ENCODE measurements at regions not wholly inside any gene's neighbourhood (a gene's known extent, or its start where the extent isn't known, plus 50 kb on each side); places are given as distances from the start of the nearest gene placed in this dataset.

DNA sequence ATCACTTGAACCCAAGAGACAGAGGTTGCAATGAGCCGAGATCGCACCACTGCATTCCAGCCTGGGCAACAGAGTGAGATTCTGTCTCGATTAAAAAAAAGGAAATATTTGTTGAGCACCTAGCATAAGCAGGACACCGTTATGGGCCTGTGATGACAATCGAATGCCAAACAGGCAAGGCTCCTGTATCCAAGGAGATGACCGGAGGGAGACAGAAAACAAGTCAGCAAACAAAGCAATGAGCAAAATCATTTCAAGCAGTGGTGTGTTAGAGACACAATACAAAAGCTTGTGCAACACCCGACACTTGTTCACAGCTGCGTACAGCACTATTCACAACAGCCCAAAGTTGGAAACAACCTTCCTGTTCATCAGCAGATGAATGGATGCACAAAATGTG is 87.1 kb upstream of the CPEB4 start:
- no peak for TF ChIP-seq POLR2A (IDR thresholded peaks at IDR 0.05)
- TF ChIP-seq, protein P1, sequence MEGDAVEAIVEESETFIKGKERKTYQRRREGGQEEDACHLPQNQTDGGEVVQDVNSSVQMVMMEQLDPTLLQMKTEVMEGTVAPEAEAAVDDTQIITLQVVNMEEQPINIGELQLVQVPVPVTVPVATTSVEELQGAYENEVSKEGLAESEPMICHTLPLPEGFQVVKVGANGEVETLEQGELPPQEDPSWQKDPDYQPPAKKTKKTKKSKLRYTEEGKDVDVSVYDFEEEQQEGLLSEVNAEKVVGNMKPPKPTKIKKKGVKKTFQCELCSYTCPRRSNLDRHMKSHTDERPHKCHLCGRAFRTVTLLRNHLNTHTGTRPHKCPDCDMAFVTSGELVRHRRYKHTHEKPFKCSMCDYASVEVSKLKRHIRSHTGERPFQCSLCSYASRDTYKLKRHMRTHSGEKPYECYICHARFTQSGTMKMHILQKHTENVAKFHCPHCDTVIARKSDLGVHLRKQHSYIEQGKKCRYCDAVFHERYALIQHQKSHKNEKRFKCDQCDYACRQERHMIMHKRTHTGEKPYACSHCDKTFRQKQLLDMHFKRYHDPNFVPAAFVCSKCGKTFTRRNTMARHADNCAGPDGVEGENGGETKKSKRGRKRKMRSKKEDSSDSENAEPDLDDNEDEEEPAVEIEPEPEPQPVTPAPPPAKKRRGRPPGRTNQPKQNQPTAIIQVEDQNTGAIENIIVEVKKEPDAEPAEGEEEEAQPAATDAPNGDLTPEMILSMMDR (IDR thresholded peaks at IDR 0.05): no peak
- TF ChIP-seq POLR2AphosphoS5 (IDR thresholded peaks at IDR 0.05): no peak
- TF ChIP-seq EP300 (IDR thresholded peaks at IDR 0.05): no peak
- no peak for ATAC-seq (ENCODE audit: low FRiP score in 2 of 2)
- H3K27me3 ChIP-seq: no peaks in the 10 kb centered on the region
- H3K27ac ChIP-seq: no peak overlapping the region
- no peaks in the 10 kb centered on the region for H3K36me3 ChIP-seq
- no peaks in the 10 kb centered on the region for H3K9me3 ChIP-seq
- H3K4me3 ChIP-seq: no peak overlapping the region
- WGBS, 2 donors: 91% methylated on average over 8 of the region's 8 CpGs
- peaks cover 0 to 9% (median 3%) of the 10 kb centered on the region in 4 donors for H3K4me1 ChIP-seq
- no peak for DNase-seq

DNA sequence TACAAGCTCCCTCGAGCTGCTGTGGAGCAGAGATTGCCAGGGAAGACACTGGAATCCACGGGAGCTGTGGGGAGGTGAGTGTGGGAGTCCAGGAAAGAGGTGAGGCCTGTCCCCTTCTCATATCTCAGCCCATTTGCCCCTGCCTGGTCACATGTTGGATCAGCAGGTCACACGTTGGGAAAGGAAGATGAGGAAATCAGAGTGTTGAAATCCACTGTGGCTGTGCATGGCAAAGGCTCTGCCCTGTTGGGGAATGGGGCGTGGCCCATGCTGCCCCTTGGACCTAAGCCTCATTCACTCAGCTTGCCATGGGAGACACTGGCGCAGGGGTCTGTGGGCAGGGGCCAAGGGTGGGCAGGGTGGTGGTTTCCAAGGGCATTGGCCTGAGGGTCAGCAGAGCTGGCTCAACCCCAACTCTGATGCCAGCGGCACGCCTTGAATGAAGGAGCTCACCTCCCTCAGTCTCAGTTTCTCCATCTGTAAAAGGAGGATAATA is 85.4 kb upstream of the CPEB4 start:
- Histone ChIP-seq H3K27me3 (no peaks in the 10 kb centered on the region), H3K4me1 (peaks cover 0 to 9% (median 3%) of the 10 kb centered on the region in 4 donors), H3K36me3 (no peaks in the 10 kb centered on the region), H3K27ac (peak overlapping the region in 2 of 4 donors; percentile 49 to 71), H3K9me3 (no peaks in the 10 kb centered on the region), H3K4me3 (no peak overlapping the region)
- TF ChIP-seq POLR2AphosphoS5 (IDR thresholded peaks at IDR 0.05): peak; percentile 86 to 92
- TF ChIP-seq POLR2A (IDR thresholded peaks at IDR 0.05): no peak
- TF ChIP-seq EP300 (IDR thresholded peaks at IDR 0.05): peak in 1 of 4 donors; percentile 86
- TF ChIP-seq, protein P1 (IDR thresholded peaks at IDR 0.05): no peak
- ATAC-seq (ENCODE audit: low FRiP score in 2 of 2) (peak; percentile 71 to 81), DNase-seq (peak in 1 of 2 donors; percentile 91)
- WGBS, 2 donors: 51 to 57% methylated on average over 7 of the region's 7 CpGs

DNA sequence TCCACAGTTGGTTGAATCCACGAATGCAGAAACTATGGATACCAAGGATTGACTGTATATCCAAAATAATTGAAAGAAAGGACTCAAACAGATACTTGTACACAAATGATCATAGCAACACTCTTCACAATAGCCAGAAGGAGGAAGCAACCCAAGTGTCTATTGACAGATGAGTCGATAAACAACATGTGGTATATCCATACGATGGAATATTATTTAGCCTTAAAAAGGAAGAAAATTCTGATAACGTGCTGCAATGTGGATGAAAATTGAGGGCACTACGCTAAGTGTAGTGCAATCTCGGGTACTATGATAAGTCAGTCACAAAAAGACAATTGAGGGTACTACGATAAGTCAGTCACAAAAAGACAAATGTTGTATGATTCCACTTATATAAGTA is 83.6 kb upstream of the CPEB4 start:
- H3K36me3 ChIP-seq: no peaks in the 10 kb centered on the region
- no peaks in the 10 kb centered on the region for H3K9me3 ChIP-seq
- ATAC-seq (ENCODE audit: low FRiP score in 2 of 2): no peak
- no peaks in the 10 kb centered on the region for H3K27me3 ChIP-seq
- DNase-seq: no peak
- H3K4me3 ChIP-seq: no peak overlapping the region
- 82 to 88% methylated on average over 7 of the region's 7 CpGs for WGBS, 2 donors
- H3K27ac ChIP-seq: no peak overlapping the region
- TF ChIP-seq, protein P1 (IDR thresholded peaks at IDR 0.05): no peak
- peaks cover 0 to 9% (median 5%) of the 10 kb centered on the region in 4 donors for H3K4me1 ChIP-seq

DNA sequence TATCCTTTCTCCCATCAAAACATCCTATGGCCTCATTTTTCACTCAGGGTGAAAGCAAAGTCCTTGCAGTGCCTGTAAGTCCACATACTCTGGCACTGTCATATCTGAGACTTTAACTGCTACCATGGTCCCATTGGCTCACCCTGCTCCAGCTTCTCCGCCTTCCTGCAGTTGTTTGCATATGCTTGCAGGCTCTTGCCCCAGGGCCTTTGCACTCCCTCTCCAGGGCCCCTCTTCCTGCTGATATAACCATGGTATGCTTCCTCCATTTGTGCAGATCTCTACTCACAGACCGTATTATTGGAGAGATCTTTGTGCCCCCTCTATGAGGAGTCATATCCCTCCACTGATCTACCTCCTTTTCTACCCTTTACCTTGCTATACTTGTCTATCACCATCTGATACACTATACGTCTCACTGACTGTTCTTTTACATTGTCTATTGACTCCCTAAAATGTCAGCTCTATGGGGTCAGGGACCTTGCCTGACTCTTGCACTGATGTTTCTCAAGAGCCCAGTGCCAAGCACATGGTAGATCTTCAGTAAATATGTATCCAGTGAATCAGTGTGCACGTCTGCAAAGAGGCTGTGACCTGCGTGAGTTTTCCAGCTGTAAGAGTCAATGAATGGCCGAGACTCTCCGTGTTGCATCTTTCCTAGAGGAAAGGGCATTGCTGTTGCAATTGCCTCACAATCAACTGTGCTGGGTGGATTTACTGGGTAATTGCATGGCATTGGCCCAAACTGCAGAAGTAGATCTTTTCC is 81.7 kb upstream of the CPEB4 start:
- Histone ChIP-seq H3K27me3 (no peaks in the 10 kb centered on the region), H3K27ac (peak overlapping the region in 1 of 4 donors; percentile 30), H3K4me3 (no peak overlapping the region), H3K4me1 (peaks cover 0 to 9% (median 5%) of the 10 kb centered on the region in 4 donors), H3K36me3 (no peaks in the 10 kb centered on the region), H3K9me3 (no peaks in the 10 kb centered on the region)
- TF ChIP-seq EP300 (IDR thresholded peaks at IDR 0.05) (peak in 1 of 4 donors; percentile 22), POLR2A (IDR thresholded peaks at IDR 0.05) (no peak)
- ATAC-seq (ENCODE audit: low FRiP score in 2 of 2) (no peak), DNase-seq (no peak)
- 77 to 80% methylated on average over 7 of the region's 7 CpGs for WGBS, 2 donors

DNA sequence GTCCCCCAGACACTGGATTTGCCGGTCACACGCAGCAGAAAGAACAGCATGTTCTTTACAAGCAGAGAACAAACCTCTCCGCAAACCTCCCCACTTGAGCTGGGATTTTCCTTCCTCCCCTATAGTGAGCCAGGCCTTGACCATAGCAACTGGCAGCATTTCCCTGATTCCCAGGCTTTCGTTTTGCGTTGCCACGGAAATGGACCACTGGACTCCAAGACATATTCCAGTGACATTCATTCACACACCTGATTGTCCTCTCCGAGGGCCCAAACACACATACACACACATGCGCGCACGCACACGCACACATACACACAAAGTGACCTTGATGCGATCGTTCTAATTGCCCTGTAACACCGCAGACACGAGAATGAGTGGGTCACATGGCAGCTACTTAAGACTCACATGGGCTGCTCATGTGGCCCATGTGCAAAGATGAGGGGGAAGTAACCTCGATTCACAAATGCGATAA is 80.9 kb upstream of the CPEB4 start:
- DNase-seq (no peak), ATAC-seq (ENCODE audit: low FRiP score in 2 of 2) (no peak)
- Histone ChIP-seq H3K27ac (peak overlapping the region in 1 of 4 donors; percentile 28), H3K4me1 (peaks cover 0 to 7% (median 5%) of the 10 kb centered on the region in 4 donors), H3K4me3 (no peak overlapping the region), H3K27me3 (no peaks in the 10 kb centered on the region), H3K9me3 (no peaks in the 10 kb centered on the region), H3K36me3 (no peaks in the 10 kb centered on the region)
- TF ChIP-seq POLR2A (IDR thresholded peaks at IDR 0.05) (no peak), EP300 (IDR thresholded peaks at IDR 0.05) (no peak), POLR2AphosphoS5 (IDR thresholded peaks at IDR 0.05) (no peak)
- TF ChIP-seq, protein P1 (IDR thresholded peaks at IDR 0.05): no peak
- 82 to 87% methylated on average over 17 of the region's 17 CpGs for WGBS, 2 donors

Measured in upper lobe of left lung (tissue), 6 donors.